Progenitor cell of endocrine pancreas (in vitro differentiated cells): ENCODE measurements at regions not wholly inside any gene's neighbourhood (a gene's known extent, or its start where the extent isn't known, plus 50 kb on each side); places are given as distances from the start of the nearest gene placed in this dataset.

Experiments
- DNase-seq: peaks from one replicate; pipeline ENCODE4 v3.0.0; 2021; ENCODE audit warnings: low spot score; ENCODE audit not compliant: unreplicated experiment
- H3K27ac Mint-ChIP-seq: 2 replicates; pipeline ENCODE4 v1.8.0; 2021; ENCODE audit warnings: mild to moderate bottlenecking, moderate library complexity, mixed read lengths
- H3K27me3 Mint-ChIP-seq: 2 replicates; pipeline ENCODE4 v1.8.0; 2021; ENCODE audit warnings: mixed read lengths
- H3K36me3 Mint-ChIP-seq: 2 replicates; pipeline ENCODE4 v1.8.0; 2022; ENCODE audit warnings: mixed read lengths; ENCODE audit not compliant: insufficient read depth
- H3K4me1 Mint-ChIP-seq: 2 replicates; pipeline ENCODE4 v1.8.0; 2021; ENCODE audit warnings: low read depth, mixed read lengths
- H3K4me3 Mint-ChIP-seq: 2 replicates; pipeline ENCODE4 v1.8.0; 2021; ENCODE audit warnings: low read depth, mild to moderate bottlenecking, moderate library complexity, mixed read lengths
- H3K9me3 Mint-ChIP-seq: 2 replicates; pipeline ENCODE4 v1.8.0; 2021; ENCODE audit warnings: low read depth, mixed read lengths
- CTCF ChIP-seq: fragments of 200-600 bp; sonication (generic); IDR thresholded peaks from one replicate; pipeline ENCODE4 v1.5.0; 2021; ENCODE audit warnings: antibody characterized with exemption, mild to moderate bottlenecking; ENCODE audit not compliant: unreplicated experiment

GRCh38 chr3:150333477-150333876 is 74.6 kb upstream of the TSC22D2 start:
- Mint-ChIP-seq H3K27me3 (no peaks in the 10 kb centered on the region), H3K9me3 (peaks cover 3% of the 10 kb centered on the region), H3K36me3 (no peaks in the 10 kb centered on the region), H3K4me1 (peaks cover 2% of the 10 kb centered on the region), H3K4me3 (no peak overlapping the region), H3K27ac (no peak overlapping the region)
- no peak for DNase-seq
- no peak for TF ChIP-seq CTCF

GRCh38 chr3:150331978-150332568 is 76.0 kb upstream of the TSC22D2 start:
- Mint-ChIP-seq H3K27ac (no peak overlapping the region), H3K4me3 (no peak overlapping the region), H3K9me3 (peaks cover 3% of the 10 kb centered on the region)

GRCh38 chr3:150330872-150331271 is 77.2 kb upstream of the TSC22D2 start:
- peaks cover 3% of the 10 kb centered on the region for H3K9me3 Mint-ChIP-seq
- TF ChIP-seq CTCF: no peak
- H3K27me3 Mint-ChIP-seq: no peaks in the 10 kb centered on the region
- no peak overlapping the region for H3K27ac Mint-ChIP-seq
- peaks cover 2% of the 10 kb centered on the region for H3K4me1 Mint-ChIP-seq
- H3K36me3 Mint-ChIP-seq: no peaks in the 10 kb centered on the region
- H3K4me3 Mint-ChIP-seq: no peak overlapping the region
- DNase-seq: no peak

More at GRCh38 chr3:150331978-150332568, 76.0 kb upstream of the TSC22D2 start:
- Mint-ChIP-seq H3K36me3 (no peaks in the 10 kb centered on the region), H3K27me3 (no peaks in the 10 kb centered on the region), H3K4me1 (peaks cover 2% of the 10 kb centered on the region)
- no peak for DNase-seq
- TF ChIP-seq CTCF: no peak

- Mint-ChIP-seq H3K4me1 (peaks cover 6% of the 10 kb centered on the region), H3K36me3 (no peaks in the 10 kb centered on the region), H3K27ac (no peak overlapping the region), H3K4me3 (no peak overlapping the region), H3K9me3 (peaks cover 3% of the 10 kb centered on the region), H3K27me3 (no peaks in the 10 kb centered on the region)
- no peak for TF ChIP-seq CTCF
- DNase-seq: no peak
Measured at GRCh38 chr3:150330174-150330573, 77.9 kb upstream of the TSC22D2 start.

GRCh38 chr3:150329408-150329807 is 78.7 kb upstream of the TSC22D2 start:
- Mint-ChIP-seq H3K4me1 (peaks cover 14% of the 10 kb centered on the region), H3K36me3 (no peaks in the 10 kb centered on the region), H3K9me3 (peaks cover 3% of the 10 kb centered on the region), H3K27me3 (no peaks in the 10 kb centered on the region), H3K4me3 (no peak overlapping the region), H3K27ac (no peak overlapping the region)
- DNase-seq: no peak
- TF ChIP-seq CTCF: no peak
